ES-I3 (cell line): ENCODE measurements at regions not wholly inside any gene's neighbourhood (a gene's known extent, or its start where the extent isn't known, plus 50 kb on each side); places are given as distances from the start of the nearest gene placed in this dataset.

Source experiments
- H3K36me3 ChIP-seq: 2 replicates; pipeline ENCODE4 v1.6.1; 2013; ENCODE audit warnings: mild to moderate bottlenecking, low read length, control low read depth, moderate library complexity; ENCODE audit not compliant: insufficient read depth
- H3K4me1 ChIP-seq: 2 replicates; pipeline ENCODE4 v1.6.1; 2013; ENCODE audit warnings: mild to moderate bottlenecking, control low read depth, low read length; ENCODE audit not compliant: insufficient read depth
- H3K9ac ChIP-seq: 2 replicates; pipeline ENCODE4 v1.6.1; 2013; ENCODE audit warnings: low read depth, mild to moderate bottlenecking, low read length, moderate library complexity
- H3K9me3 ChIP-seq: 2 replicates; pipeline ENCODE4 v1.6.1; 2013; ENCODE audit warnings: mild to moderate bottlenecking, low read length, moderate library complexity; ENCODE audit not compliant: control insufficient read depth, insufficient read depth

DNA sequence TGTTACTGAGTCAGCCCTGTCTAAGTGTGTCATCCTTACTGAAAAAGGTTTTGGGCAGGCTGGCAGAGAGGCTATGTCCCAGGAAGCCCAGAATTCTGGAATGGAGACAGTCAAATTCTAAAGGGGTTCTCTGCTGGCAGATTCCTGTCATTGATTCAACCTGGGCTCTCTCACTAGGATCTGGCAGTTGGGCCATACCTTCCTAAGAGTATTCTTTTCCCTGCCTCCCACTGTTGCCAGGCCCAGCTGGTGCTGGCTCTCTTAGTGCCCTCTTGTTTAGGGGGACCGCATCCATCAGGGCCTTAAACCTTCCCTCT, 85.0 kb upstream of the EGLN3 start:
- H3K36me3 ChIP-seq, result no peaks in the 10 kb centered on the region; the same call in 1 of the 2 replicates
- H3K9me3 ChIP-seq, result no peaks in the 10 kb centered on the region
- H3K4me1 ChIP-seq, result no peaks in the 10 kb centered on the region
- no peak overlapping the region for H3K9ac ChIP-seq

DNA sequence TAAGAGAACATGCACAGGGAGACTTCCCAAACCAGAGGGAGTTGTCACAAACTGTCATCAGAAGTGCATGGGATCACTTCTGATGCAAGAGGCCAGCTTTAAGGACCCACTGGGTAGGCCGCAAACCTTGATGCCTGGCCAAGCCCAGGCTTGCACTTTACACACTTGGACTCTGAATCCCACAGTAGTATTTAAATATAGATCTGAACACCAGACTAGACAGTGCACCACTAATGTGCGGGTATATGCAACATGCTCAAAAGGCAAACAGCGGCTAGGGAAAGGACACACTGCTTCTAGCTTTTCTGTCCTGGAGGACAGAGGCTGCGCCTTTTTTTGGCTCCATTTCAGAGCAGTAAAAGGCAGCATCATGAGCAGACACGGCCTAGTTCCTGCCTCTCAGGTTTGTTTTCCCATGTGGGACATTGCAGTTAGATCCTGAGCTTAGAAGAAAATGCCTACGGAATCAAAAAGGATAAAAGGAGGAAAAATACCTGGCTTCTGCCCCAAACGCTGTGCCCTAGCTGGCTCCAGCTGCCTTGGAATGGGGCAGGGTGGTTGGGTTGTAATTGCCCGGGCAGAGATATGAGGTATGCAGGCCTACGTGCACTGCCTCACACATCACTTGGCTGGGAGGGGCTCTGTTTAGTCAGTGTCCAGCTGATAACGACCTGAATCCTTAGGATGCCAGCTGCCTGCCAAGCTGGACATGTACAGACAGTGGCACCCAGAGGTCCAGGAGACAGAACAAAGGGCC, 84.5 kb upstream of the EGLN3 start:
- Histone ChIP-seq H3K36me3 (no peaks in the 10 kb centered on the region; the same call in 1 of the 2 replicates), H3K9ac (no peak overlapping the region), H3K4me1 (no peaks in the 10 kb centered on the region; the same call in 1 of the 2 replicates), H3K9me3 (no peaks in the 10 kb centered on the region)

DNA sequence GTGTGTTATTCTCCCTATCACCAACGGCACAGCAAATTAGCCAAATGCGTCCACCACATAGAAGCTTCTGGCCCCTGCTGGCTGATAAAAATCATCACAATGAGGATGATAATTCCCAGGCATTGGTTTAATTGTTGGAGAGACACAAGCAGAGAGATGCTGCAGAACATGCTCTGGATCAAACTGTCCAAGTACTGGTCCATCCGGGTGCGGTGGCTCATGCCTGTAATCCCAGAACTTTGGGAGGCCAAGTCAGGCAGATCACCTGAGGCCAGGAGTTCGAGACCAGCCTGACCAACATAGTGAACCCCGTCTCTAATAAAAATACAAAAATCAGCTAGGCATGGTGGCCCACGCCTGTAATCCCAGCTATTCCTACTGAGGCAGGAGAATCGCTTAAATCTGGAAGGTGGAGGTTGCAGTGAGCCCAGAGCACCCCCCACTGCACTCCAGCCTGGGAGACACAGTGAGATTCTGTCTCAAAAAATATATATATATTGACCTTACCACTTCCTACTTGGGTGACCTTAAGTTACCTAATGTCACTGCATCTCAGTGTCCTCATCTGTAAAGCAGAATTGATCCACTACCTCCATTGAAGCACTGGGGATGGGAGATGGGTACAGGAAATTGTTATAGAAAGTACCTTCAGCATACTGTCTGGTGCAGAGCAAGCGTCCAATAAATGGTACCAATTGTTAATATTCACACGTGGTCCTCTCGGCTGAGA, 83.7 kb upstream of the EGLN3 start:
- H3K9me3 ChIP-seq, result no peaks in the 10 kb centered on the region
- no peaks in the 10 kb centered on the region; the same call in 1 of the 2 replicates for H3K36me3 ChIP-seq
- H3K9ac ChIP-seq, result no peak overlapping the region
- H3K4me1 ChIP-seq, result peaks cover 6% of the 10 kb centered on the region; the same call in 1 of the 2 replicates

- Histone ChIP-seq H3K36me3 (no peaks in the 10 kb centered on the region), H3K4me1 (peaks cover 6% of the 10 kb centered on the region; the same call in 1 of the 2 replicates), H3K9ac (no peak overlapping the region)
Measured at GRCh38 chr14:34032720-34033119, 81.8 kb upstream of the EGLN3 start.

DNA sequence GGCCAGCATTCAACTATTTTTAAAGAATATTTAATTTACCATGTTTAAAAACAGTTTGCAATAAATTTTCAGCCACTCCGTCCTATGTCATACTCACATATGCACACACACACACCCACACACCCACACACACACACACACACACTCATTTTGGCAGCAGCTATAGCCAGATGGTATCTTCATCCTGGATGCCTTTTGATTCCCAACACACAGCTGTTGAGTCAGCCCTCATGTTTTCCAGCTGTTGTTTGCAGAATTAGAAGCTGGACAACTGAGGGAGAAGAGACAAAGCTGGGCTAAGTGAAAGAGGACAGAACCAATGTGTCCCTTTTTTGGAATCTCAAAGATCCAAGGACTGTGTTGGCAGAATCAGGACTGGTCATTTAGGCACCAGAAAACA, 80.0 kb upstream of the EGLN3 start:
- Histone ChIP-seq H3K9ac (no peak overlapping the region), H3K4me1 (peaks cover 6% of the 10 kb centered on the region; the same call in 1 of the 2 replicates), H3K9me3 (no peaks in the 10 kb centered on the region), H3K36me3 (no peaks in the 10 kb centered on the region; the same call in 1 of the 2 replicates)

More at GRCh38 chr14:34032720-34033119, 81.8 kb upstream of the EGLN3 start:
- H3K9me3 ChIP-seq, result no peaks in the 10 kb centered on the region

DNA sequence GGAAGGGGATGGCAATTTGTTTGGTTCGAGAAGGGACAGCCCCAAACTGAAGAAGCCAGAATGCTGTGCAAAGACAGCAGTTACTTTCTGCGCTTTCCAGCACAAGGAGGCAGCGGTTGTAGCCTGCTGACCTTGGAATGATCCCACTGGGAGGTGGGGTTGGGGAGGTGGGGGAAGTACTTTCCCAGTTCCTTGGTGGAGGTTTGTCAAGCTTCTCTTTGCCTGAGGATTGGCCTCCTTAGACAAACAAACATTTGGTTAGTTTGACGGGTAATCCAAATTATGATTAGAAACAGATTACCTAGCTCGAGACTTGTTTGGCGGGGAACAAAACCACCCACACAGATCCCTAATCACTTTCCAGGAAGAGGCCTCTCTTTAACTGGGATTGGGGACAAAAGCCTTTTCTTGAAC, 79.1 kb upstream of the EGLN3 start:
- no peaks in the 10 kb centered on the region for H3K9me3 ChIP-seq
- peaks cover 6% of the 10 kb centered on the region; the same call in 1 of the 2 replicates for H3K4me1 ChIP-seq
- no peaks in the 10 kb centered on the region; the same call in 1 of the 2 replicates for H3K36me3 ChIP-seq
- no peak overlapping the region for H3K9ac ChIP-seq

GRCh38 chr14:34027990-34028495, 77.2 kb upstream of the EGLN3 start:
- Histone ChIP-seq H3K9me3 (no peaks in the 10 kb centered on the region), H3K4me1 (peaks cover 6% of the 10 kb centered on the region; the same call in 1 of the 2 replicates), H3K9ac (no peak overlapping the region), H3K36me3 (no peaks in the 10 kb centered on the region; the same call in 1 of the 2 replicates)

DNA sequence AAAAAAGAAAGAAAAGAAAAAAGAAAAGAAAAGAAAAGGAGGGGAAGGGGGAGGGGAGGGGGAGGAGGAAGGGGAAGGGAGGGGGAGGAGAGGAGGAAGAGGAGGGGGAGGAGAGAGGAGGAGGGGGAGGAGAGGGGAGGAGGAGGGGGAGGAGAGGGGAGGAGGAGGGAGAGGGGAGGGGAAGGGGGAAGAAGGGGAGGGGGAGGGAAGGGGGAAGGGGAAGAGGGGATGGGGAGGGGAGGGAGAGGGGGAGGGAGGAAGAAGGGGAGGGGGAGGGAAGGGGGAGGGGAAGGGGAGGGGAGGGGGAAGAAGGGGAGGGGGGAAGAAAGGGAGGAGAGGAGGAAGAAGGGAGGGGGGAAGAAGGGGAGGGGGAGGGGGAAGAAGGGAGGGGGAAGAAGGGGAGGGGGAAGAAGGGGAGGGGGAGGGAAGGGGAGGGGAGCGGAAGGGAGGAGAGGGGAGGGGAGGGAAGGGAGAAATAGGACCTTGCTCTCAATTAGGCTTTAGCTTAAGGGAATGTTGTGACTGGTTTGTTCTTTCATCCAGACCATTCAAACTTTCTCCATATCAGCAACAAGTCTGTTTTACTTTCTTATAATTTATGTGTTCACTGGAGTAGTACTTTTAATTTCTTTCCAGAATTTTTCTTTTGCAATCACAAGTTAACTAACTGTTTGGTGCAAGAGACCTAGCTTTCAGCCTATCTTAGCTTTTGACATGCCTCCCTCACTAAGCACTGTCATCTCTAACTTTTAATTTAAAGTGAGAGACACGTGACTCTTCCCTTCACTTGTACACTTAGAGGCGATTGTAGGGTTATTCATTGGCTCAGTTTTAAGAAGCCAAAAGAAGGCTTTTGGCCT, 76.5 kb upstream of the EGLN3 start:
- H3K9me3 ChIP-seq, result no peaks in the 10 kb centered on the region
- H3K36me3 ChIP-seq, result no peaks in the 10 kb centered on the region; the same call in 1 of the 2 replicates
- H3K9ac ChIP-seq, result no peak overlapping the region
- peaks cover 6% of the 10 kb centered on the region; the same call in 1 of the 2 replicates for H3K4me1 ChIP-seq

DNA sequence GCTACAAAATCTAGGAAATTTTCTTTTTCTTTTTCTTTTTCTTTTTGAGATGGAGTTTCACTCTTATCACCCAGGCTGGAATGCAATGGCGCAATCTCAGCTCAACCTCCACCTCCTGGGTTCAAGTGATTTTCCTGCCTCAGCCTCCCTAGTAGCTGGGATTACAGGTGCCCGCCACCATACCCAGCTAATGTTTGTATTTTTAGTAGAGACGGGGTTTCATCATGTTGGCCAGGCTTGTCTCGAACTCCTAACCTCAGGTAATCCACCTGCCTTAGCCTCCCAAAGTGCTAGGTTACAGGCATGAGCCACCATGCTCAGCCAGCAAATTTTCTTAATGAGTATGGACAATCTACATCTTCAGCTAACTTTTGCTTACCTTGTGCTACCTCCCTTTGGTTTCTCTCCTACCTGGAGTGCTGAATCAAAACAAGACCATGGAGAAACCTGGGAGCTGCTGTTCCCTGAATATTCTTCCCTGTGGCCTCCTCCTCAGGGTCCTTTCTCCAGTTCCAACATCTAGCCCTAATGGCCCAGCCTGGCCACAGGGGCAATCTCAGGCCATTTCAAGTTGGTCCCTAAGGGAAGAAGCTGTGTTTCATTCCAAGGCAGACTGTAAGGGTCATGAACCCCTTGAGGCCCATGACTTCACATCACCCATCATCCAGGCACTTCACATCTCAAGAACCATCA, 74.6 kb upstream of the EGLN3 start:
- Histone ChIP-seq H3K9me3 (no peaks in the 10 kb centered on the region), H3K4me1 (peaks cover 6% of the 10 kb centered on the region; the same call in 1 of the 2 replicates), H3K9ac (no peak overlapping the region), H3K36me3 (no peaks in the 10 kb centered on the region; the same call in 1 of the 2 replicates)

GRCh38 chr14:34024768-34025144, 73.9 kb upstream of the EGLN3 start:
- H3K36me3 ChIP-seq, result no peaks in the 10 kb centered on the region; the same call in 1 of the 2 replicates
- no peaks in the 10 kb centered on the region for H3K9me3 ChIP-seq
- no peak overlapping the region for H3K9ac ChIP-seq
- H3K4me1 ChIP-seq, result peaks cover 1% of the 10 kb centered on the region; the same call in 1 of the 2 replicates

- Histone ChIP-seq H3K4me1 (no peaks in the 10 kb centered on the region), H3K9ac (no peak overlapping the region), H3K36me3 (no peaks in the 10 kb centered on the region; the same call in 1 of the 2 replicates), H3K9me3 (no peaks in the 10 kb centered on the region)
Measured at GRCh38 chr14:34023824-34024767, 73.2 kb upstream of the EGLN3 start.

DNA sequence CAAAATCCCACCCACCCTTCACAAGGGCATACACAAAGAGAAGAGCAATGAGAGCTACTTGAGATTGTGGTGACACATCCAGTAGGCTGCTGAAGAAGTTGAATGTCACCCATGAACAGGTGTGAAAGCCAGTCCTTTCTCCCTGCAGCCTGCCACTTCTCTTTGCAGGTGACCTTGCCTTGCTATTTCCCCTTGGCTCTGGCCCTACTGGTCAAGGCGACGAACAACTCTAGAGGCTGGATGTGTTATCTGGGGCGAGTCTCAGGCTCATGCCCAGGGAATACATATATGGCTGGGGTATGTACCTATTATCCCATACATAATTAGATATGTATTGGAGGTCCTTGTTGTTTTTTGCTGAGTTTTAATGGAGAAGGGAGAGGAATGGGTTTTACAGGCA, 70.2 kb upstream of the EGLN3 start:
- Histone ChIP-seq H3K36me3 (no peaks in the 10 kb centered on the region), H3K9ac (no peak overlapping the region), H3K9me3 (no peaks in the 10 kb centered on the region), H3K4me1 (no peaks in the 10 kb centered on the region)

DNA sequence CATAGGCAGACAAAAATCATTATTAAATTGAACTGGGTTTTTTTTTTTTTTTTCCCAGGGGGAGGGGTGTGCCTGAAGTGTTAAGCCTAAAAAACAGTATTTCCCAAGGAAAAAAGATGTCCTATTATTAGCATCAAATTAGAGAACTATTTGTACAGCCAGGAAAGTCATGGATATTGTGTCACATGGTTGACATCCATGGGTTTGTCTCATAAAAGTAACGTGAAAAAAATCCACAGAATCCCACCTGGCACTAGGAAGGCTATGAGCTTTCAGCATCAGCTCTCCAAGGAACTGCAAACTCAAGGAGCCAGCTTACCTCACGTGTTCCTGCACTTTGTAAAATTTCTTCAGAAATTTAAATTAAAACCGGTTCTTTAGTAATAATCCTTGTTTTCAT, 69.1 kb upstream of the EGLN3 start:
- H3K9ac ChIP-seq, result no peak overlapping the region
- H3K36me3 ChIP-seq, result no peaks in the 10 kb centered on the region
- H3K9me3 ChIP-seq, result no peaks in the 10 kb centered on the region
- no peaks in the 10 kb centered on the region; the same call in 1 of the 2 replicates for H3K4me1 ChIP-seq
